GM21528 (cell line): ENCODE measurements at regions not wholly inside any gene's neighbourhood (a gene's known extent, or its start where the extent isn't known, plus 50 kb on each side); places are given as distances from the start of the nearest gene placed in this dataset.

Experiments
- ATAC-seq: cut with Tn5 transposase; IDR thresholded peaks from one replicate; pipeline ENCODE4 v1.9.1; 2021; ENCODE audit warnings: mild to moderate bottlenecking, moderate library complexity; ENCODE audit not compliant: unreplicated experiment, low FRiP score

DNA sequence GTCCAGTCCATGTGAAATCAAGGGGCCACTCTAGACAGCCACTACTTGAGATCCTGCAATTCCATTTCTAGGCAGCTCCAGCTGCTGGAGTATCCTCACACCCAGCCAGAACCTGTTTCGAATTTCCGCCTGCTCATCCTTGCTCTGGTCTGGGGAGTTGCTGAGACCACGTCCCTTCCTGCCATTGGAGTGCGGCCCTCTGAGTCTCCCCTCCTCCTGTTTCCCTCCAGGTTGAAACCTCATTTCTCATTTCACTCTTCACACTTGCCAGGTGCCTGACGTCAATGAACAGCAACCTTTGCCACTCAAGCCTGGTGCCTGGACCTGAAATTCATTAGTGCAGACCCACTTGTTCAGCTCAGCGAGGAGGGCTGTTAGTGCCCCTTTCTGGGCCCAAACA lies 307.5 kb upstream of the SHH start:
- ATAC-seq = no peak

DNA sequence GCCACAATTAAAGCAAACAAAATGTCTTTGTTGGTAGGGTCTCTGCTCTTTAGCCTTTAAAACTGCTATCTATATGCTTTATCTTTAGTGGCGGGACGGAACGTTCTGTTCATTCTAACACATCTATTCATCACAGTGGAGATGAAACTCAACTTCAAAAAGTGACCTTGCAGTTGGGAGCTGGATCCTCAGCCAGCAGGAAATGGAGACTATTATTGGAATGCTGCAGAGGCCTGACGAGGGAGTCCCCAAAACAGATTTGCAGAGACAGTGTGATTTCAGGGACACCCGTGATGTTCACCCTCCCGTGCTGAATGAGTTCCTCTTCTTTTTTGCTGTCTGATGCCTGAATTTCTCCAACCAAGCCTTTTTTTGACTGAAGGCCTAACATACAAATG lies 306.0 kb upstream of the SHH start:
- ATAC-seq = no peak

DNA sequence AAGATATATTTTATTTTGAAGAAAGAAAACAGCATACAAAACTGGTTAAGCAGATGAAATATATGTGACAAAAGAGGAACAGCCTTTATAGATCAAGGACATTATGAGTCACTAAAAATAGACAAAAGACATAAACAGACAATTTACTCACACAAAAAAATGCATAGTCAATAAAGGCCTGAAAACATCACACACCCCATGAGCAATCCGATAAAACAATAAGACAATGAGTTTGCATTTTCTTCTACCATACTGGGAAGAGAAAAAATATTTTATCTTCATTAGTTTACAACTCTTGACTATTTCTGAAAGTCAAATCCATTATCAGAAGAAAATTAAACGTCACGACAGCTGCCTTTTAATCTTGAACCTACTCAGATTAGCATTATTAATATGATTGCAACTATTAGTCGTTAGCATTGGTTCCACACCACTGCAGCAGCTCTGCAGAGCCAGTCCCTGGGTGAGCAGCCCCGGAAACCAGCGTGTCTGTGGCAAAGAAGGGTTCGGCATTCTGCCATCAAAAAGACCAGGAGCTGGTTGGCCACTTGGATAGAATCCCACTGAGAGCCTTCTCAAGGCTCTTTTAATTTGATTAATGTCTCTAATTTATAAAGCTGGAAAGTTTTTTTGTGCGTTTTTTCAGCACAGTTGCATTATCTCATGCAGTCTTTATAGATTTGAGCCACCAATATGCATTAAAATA lies 305.4 kb upstream of the SHH start:
- ATAC-seq = no peak

DNA sequence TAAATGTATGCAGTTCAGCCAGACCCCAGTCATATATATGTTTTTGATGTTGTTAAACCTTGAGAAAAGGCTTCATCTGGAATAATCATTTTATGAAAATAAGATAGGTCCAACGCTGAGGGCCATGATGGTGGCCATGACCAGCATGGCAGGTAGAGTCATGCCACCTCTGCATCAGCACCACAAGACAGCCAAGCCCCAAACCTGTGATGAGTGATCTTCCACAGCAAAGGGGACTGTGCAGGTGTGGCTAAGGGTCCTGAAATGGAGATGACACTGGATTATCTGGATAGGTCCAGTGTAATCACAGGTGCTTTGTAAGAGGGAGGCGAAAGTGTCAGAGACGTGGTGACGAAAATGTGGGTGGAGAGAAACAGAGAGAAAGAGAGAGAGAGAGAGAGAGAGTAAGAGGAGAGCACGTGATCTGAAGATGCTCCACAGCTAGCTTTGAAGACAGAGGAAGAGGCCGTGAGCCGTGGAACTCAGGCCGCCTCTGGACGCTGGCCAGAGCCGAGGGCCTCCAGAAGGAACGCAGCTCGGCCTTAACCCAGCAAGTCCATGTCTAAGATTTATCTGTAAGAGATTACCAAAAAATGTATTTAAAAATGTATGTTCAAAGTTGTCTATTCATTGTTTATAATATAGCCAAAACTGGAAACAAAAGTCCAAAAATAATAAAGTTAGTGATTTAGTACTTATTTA lies 304.4 kb upstream of the SHH start:
- no peak for ATAC-seq

DNA sequence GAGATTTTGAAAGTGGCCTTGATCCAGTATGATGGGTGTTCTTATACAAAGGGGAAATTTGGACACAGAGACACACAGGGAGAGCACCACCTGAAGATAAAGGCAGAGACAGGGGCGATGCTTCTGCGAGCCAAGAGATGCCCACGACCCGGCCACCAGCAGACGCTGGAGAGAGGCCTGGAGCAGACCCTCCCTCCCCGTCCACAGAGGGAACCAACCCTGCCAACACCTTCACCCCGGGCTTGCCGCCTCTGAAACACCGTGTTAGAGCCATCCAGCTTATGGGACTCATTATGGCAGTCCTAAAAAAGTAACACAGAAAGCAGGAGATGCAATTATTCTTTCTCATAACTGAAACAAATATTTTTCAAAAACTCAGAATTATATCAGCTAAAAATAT lies 303.3 kb upstream of the SHH start:
- ATAC-seq = no peak

DNA sequence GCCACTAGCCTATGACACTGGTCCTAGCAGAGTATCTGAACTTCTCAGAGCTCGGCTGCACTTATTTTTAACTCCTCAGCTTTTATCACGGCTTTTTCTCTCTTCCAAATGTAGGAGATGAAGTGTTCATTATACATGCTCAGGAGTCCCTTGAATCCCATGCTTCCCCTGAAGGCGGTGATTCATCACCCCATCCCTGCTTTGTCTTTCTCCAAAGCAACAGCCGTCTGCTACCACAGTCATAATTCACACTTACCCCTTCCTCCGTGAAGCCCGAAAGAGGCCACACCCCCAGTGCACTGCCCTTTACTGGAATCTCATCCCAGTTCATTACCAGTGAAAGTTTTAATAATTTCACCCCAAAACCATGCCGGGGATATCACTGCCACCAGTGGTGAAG lies 301.5 kb upstream of the SHH start:
- no peak for ATAC-seq

DNA sequence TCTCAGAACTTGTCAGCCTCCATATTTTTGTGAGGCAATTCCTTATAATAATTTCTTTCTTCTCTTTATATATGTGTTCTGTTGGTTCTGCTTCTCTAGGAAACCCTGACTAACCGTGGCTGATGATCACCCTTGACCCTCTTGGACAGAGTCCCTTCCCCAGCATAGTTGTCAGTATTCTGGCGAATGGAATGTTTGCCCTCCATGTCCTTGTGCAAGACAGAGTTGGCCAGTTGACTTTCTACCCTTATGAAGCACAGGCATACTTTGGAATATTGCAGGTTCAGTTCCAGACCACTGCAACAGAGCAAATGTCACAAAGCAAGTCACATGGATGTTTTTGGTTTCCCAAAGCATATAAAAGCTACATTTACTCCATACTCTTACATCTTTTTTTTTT lies 297.7 kb upstream of the SHH start:
- no peak for ATAC-seq

DNA sequence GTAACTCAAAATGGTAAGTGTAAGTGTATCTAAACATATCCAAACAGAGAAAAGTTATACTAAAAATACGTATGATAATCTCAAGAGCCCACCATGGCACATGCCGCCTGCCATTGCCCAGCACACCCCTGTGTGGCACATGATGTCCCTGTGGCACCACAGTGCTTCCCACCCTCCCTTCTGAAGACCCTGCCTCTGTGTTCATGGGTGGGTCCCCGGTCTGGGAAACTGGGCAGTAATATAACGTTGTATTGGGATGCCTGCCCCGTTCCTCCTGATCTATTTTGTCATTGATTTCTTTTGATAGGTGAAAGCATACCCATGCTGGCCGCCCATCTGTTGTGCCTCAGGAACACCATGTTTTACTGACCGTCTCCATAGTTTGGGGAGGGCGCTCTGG lies 296.8 kb upstream of the SHH start:
- no peak for ATAC-seq

DNA sequence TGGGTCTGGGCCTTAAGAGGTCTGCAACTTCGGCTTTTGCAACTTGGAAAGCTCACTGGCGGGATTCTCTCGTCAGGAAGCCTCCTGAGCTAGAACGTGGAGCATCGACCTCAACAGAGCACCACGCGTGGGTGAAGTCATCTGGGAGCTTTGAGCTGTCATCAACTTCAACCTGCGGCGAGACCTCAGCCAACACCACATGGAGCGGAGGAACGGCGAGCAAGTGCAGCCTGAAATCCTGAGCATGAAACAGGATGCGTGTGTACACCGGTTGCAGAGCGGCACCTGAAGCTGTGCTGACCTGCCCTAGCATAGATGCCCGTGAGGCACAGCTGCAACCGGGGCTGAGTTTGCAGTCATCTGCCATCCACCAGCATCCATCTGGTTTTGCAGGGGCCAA lies 295.7 kb upstream of the SHH start:
- ATAC-seq = no peak

DNA sequence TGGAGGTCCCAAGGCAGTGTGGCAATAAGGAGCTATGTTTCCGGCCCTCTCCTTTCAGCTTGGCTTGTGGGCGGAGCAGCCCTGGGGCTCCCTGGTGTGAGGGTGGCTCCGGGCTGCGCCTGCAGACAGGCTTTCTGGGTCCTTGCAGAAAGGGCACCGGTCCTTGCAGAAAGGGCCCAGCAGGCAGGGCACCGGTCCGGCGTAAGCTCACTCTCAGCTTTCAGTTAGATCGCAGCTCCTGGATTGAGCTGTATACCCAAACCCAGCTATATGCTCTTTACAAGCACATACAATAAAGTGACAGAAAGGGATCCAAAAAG lies 293.8 kb upstream of the SHH start:
- no peak for ATAC-seq

DNA sequence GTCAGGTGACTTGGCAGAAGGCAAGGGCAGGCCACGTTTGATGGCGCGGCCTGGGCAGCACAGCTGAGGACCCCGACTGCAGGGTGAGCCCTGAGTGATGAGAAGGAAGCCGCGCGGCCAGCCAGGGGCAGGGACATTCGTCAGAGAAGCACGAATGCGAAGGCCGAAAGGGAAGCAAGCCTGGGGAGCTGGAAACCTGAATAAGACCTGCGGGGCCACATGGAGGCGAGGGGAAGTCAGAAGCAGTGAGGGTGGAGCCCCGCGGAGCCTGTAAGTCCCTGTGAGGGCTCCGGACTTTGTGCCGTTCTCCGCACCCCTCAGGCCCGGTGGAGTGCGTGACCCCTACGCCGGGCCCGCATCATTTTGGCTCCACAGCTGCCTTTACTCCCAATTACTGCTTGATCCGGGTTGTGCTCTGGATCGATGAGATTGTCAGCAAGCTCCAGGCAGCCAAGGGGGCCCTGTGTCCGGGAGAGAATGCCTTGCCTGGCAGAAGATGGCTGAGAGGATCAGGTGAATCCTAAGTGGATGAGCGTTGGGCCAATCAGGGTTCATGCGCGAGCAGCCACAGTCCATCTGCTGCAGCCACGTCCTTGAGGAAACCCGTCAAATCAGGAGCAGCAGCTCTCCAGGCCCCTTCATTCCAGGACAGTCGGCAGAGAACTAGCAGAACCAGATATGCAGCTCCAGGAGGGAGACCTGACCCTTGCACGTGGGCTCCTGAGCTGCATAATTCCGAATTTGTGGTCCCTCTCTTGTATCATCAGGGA lies 293.3 kb upstream of the SHH start:
- ATAC-seq = no peak

DNA sequence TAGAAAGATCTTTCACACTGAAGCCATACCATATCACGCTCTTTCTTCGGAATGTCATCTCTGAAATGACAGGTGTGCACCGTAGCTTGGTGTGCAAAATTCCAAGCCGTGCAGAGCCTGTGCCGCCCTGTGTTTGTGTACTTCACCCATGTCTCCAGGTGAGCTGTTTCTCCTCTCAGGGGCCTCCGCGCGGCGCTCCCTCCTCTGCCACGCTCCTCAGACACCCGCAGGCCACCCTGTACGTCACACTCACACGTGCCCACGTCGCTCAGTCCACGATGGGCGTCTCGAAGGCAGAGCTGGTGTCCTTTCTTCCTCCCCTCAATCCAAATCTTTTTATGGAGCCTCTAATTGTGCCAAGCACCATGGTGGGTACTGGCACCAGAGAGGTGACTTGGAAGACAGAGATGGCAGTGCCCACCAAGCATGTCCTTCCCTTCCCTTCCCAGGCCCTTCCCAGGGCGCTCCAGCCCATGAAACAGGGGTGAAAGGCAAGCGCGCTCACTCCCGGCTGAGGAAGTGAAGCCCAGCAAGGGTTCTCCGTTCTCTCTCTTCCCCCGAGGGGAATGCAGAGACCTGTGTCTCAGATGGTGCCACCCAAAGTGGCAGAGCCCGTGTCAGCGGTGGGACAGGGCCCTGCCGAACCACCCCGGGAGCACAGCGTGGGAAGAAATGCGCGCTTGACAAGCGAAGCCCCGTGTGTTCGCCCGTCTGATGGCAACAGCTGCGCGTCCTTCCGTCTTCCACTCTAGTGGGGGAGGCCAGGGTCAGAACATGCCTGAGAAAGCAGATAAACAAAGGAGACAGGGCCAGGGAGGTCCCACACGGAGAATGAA lies 292.5 kb upstream of the SHH start:
- ATAC-seq = no peak

DNA sequence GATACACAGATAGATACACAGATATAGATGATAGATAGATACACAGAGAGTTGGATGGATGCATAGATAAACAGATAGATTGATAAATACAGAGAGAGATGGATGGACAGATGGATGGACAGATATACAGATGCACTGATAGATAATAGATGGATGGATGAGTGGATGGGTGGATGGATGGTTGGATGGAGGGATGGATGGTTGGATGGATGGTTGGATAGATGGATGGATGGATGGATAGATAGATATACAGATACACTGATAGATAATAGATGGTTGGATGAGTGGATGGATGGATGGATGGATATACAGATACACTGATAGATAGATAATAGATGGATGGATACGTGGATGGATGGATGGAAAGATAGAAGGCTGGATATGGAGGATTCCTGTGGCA lies 290.0 kb upstream of the SHH start:
- ATAC-seq = no peak

DNA sequence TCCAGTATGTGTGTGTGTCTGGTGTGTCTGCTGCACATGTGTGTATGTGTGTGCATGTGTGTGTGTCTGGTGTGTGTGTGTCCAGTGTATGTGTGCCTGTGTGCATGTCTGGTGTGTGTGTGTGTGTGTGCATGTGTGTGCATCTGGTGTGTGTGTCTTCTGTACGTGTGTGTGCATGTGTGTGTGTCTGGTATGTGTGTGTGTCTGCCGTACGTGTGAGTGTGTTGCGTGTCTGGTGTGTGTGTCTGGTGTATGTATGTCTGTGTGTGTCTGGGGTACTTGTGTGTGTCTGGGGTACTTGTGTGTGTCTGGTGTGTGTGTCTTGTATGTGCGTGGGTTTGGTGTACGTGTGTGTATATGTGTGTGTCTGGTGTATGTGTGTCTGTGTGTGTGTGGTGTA lies 289.1 kb upstream of the SHH start:
- ATAC-seq = no peak

DNA sequence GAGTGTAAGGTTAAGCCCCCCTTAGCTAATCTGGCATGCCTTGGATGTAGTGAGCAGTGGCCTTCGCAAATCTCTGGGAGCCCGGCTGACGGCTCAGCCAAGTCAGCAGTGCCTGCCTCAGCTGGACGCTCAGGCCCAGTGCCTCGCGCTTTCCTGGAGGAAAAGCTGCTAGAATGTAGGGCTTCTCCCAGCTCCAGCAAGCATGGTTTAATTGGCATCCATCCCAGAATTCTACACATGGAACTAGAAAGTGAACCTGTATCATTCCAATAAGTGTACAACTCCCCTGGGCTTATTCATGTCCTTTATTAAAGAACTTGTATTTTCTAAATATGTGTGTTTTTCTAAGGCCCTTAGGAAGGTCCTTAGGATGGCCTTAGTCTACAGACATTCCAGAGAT lies 287.8 kb upstream of the SHH start:
- no peak for ATAC-seq

DNA sequence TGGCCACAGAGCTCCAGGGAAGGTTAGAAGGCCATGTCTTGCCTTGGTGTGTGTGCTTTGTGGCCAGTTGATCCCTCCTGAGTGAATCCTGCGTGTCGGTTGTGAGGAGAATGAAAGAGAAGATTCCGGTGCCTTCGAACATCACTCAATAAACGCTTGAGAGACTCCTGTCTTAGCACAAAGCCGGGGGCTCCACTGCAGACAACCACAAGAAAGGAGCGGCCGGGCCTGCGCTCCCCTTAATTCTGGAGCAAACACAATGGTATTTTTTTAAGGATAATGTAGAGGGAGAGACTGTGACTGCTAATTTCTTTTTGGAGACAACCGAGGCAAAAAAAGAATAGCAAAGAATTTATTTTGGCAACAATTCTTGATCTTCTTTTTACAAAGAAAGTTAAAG lies 286.8 kb upstream of the SHH start:
- no peak for ATAC-seq

DNA sequence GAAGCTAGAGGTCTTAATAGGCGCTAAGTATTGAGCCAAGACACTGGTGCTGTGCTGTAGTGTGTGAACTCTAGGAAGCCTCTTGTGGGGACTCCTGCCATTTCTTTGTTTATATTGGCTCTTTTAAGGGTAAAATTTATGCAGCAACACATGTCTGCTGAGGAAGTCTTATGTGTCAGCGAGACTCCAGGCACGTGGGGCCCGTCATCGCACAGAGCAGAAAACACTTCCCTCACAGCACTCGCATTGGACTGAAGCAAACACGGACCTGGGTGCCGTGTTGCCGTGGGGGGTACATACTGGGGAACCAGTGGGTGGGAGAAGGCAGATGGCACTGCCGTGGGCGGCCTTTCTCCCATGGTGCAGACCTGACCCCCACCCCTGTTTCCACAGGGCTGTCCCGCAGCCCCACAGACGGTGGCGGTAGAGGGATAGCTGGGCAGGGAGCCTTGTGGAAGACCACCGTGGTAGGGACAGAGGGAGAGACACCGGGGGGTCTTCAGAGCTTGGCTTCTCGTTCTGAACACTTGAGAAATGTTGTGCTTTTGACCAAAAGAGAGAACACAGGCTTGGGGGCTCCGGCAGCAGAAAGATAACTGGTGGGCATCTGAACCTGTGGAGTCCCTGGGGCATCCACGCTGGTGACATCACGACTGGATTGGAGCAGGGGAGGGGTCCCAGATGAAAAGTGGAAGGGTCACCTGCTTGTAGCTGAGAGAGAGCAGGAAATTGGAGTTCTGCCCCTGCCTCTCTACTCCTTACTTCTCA lies 284.7 kb upstream of the SHH start:
- ATAC-seq = no peak

DNA sequence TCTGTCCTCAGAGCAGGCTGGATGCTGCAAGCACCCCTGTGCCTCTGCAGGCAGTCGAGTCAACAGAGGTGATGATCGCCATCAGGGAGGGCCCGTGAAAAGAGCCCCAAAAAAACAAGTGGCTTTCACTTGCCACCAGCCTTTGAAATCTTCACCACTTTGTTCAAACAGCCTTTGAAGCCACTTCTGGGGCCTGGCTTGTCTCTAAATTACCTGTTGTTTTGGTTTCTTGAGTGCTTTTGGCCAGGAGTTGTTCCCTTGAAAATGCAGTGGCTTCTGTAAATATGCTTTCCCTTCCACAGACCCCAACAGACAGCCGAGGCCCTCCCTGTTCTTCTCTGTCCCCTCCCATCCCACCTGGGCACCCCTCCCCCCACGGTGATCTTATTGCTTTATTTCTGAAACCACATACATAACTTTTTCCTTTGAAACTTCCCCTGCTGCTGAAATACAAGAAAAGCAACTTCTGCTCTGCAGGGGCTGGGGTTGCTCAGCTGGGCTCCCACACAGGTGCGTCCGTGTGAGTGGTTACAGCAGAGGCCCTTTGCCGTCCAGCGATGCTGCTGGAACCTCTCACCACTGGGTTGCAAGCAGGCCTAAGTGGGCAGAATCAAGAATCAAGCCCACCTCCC lies 283.8 kb upstream of the SHH start:
- no peak for ATAC-seq

DNA sequence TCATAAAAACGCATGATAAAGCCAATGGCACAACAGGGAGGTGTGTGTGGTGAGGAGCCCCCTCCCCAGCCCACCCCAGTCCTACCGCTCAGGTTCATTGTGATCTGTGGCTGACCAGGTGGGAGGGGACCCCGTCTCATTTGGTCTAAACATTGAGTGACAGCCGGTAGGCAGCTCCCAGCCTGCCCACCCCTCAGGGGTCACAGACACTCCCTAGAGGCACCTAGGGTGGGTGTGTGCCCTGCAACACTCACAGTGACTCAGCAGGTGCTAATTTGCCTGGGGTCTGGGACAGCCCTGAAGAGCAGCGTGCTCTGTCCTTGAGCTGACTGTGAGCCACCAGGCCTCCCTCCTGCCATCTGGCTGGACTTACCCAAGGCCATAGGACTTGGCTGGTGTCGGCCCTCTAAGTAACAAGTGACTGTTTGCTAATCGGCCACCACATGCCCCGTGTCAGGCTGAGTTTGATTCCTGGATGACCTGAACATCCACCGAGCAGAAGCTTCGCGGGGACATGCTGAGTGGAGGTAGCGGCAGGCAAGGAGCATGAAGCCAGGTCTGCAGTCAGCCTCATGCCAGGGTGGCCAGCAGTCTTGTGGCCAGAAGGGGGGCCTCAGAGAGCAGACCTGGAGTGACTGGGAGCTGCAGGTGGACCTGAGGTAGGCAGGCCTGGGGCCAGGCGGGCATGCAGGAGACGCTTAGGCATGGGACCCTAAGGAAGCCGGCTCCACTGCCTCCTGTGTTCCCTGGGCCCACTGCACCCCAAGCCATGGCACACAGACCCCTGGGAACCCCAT lies 282.3 kb upstream of the SHH start:
- ATAC-seq = no peak
